ELR (cell line): ENCODE measurements at regions not wholly inside any gene's neighbourhood (a gene's known extent, or its start where the extent isn't known, plus 50 kb on each side); places are given as distances from the start of the nearest gene placed in this dataset.

Source experiments
- DNase-seq: peaks from one replicate; pipeline ENCODE4 v3.0.0-alpha.2; 2015; ENCODE audit warnings: low read depth

DNA sequence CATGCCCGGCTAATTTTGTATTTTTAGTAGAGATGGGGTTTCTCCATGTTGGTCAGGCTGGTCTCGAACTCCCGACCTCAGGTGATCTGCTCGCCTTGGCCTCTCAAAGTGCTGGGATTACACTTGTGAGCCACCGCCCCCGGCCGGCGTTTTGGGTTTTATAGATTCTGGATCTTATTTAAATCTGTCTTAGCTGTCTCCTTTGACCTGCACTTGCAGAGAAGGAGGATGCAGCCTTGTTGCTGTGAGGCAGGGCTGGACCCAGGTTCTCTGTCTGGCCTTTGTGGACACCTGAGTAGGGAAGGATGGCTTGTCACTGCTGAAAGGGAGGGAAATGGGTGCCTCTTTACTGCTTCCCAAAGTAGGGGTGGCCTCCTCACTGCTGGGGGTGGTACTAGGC, 83.0 kb upstream of the HS6ST1 start:
- no peak for DNase-seq

DNA sequence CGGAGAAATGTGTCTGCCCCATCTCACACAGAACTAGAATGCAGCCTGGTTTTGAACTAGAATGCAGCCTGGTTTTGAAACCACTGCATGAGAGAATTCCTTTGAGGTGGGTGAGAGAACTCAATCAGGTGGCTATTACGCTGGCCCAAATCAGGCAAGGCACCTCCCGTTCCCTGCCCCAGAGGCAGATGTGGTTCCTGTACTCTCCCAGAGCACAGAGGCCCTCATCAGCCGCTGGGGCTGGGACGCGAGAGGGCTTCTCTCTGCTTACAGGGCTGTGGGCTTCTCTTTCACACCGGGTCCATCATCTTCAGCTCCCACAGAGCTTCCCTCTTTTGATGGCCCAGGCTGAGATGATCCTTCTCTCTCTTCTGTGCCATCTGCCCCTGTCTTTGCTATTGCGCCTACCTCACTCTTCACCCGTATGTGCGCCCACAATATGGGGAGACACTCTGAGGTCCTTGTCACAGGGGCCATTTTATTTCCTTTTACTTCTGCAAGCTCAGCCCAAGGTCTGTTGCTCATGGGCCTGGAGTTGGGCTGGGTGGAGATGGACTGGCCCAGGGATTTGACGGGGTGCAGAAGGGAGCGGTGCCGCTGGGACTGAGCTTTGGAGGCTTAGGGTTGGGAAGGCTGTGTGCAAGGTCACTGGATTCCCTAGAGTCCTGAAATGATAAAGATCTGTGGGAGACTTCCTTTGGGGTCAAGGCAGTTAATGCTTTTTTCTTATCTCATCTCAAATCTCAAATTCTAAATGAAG, 84.4 kb upstream of the HS6ST1 start:
- no peak for DNase-seq

DNA sequence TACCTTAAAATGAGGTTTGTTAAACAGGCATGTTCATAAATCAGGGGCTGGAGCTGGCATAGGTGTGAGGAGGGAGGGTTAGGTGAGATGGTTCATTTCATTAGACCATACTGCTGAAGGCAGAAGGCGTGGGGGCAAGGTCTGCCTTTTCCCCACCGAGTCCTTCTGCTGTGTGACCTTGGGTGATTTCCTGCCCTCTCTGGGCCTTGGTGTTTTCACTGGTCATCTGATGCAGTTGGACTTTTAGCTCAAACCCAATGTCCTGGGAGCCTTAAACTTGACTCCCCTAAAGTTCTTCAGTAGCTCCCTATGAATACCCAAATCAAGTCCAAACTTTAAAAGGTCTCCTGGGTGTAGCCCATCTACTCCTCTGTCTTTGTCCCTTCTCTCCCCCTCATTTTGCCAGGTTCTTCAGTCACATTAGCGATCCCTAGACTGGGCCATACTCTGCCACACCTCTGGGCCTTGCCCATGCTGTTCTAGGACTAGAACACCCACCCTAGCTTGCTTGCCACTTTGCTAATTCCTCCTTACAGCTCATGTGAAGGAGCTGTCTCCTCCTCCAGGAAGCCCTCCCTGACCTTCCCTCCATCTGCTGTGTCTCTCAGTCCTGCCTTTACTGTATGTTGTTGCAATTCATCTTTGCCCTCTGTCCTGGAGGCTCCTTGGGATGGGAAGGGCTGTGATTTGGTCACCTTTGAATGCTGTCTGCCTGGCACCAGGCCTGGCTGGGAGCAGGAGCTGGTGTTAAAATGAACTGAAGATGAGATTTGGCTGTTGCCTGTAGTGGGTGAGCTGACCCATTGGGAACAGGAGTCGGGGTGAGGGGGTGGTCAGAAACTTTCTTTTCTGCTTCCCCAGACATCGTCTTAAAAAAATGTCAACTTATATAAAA, 85.4 kb upstream of the HS6ST1 start:
- no peak for DNase-seq

DNA sequence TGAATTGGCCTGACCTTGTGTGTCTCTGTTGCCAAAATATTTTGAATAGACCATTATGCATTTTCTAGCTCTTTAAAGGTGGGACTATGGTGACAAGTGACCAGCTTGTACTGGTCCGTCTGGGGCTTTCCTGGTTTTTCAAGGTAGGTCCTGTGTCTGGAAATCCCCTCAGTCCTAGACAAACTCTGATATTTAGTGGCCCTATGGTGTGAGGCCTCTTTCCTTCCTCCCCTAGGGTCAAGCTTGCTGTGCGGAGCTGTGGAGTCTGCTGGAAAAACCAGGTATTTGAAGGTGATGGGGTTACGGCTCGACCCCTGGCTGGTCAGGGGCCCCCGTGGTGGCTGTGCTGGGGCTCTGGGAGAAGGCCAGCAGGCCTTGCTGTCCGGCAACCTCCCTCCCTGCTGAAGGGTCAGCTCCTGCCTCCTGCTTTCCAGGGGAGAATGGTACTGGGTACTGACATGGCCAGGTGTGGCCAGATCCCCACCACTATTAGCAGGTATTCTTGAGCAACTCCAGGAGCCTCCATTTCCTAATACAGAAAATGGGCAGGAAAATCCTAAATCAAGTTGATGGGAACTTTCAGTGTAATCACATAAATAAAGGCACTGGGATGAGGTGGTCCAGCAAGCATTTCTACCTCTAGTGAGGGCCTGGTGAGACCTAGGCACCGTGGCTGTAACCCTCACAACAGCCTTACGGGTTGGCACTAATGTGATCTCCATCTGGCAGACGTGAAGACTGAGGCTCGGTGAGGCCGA, 86.2 kb upstream of the HS6ST1 start:
- no peak for DNase-seq

DNA sequence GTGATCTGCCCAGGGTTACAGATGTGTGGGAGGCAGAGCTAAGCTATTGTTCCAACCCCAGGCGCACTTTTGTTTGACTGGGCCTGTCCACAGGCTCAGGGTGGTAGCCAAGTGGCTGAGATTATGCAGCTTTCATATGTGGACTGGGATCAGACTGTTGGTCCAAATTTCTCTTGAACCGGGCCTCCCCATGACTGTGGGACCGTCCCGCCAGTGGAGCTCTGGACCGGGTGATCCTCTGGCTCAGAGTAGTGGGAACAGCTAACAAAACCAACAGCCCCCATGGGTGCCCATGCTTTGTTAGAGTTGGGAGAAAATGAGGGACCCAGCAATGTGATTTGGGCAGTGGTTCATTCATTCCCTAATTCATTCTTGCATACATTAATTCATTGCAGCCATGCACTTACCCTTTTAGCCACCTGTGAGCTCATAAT, 86.8 kb upstream of the HS6ST1 start:
- DNase-seq, result no peak

DNA sequence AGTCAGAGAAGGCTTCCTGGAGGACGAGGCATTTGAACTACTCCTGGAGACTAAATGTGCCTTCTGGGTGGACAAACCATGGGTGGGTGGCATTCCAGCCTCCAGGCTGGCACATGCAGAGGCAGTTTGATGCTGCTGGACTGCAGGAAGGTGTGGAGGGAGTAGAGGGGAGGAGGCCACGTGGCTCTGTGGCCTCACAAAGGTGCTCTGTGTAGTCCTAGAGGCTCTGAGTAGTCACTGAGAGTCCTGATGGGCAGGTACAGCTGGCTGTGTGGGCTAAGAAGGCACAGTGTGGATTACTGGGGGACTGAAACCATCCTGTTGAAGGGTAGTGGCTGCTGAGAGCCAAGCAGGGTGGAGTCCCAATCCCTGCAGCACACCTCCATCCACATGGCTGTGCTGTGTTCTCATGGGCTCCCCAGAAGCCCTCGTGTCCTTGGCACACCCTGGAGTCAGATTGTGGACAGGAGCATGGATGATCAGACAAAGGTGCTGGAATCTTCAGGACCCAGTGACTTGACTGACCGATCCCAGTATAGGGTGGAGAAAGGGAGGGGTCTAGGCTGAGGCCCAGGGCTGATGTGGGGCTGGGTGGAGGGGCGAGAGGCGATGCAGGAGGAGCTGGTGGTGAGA, 87.4 kb upstream of the HS6ST1 start:
- DNase-seq, result no peak

DNA sequence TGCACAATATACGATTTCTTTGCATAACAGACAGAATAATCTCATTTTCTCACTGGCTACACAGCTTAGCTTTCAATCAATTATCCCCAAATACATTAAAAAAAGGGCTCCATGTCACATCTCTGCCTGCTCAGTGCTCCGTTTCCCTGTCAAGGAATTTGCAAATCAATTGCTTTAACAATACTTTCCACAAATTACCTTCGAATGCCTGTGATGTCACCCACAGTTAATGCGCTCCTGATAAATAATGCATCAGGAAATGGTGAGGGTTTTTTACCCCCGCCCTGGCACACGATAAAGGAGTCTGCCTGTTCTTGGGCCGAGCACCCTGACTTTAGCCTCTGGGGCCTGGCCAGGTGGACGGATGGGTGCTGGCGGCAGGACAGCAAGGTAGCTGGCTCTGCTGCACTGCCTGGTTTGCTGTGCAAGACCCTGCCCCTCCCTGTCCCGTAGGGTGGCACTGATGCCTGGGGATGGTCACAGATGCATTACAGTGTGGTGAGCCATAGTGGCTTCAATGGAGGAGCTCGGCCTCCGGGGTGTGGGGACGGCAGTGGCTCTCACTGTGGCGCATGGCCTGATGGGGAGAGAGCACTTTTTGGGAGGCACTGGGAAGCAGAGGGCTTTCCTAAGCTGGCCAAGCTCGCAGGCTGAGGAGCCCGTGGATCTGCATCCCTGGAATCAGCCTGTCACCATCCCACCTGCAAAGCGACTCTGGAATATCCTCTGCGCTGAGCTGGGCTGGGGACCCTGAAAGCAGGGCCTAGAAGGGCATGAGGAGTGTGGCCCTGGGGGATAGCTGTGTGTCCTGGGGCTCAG, 88.3 kb upstream of the HS6ST1 start:
- no peak for DNase-seq

DNA sequence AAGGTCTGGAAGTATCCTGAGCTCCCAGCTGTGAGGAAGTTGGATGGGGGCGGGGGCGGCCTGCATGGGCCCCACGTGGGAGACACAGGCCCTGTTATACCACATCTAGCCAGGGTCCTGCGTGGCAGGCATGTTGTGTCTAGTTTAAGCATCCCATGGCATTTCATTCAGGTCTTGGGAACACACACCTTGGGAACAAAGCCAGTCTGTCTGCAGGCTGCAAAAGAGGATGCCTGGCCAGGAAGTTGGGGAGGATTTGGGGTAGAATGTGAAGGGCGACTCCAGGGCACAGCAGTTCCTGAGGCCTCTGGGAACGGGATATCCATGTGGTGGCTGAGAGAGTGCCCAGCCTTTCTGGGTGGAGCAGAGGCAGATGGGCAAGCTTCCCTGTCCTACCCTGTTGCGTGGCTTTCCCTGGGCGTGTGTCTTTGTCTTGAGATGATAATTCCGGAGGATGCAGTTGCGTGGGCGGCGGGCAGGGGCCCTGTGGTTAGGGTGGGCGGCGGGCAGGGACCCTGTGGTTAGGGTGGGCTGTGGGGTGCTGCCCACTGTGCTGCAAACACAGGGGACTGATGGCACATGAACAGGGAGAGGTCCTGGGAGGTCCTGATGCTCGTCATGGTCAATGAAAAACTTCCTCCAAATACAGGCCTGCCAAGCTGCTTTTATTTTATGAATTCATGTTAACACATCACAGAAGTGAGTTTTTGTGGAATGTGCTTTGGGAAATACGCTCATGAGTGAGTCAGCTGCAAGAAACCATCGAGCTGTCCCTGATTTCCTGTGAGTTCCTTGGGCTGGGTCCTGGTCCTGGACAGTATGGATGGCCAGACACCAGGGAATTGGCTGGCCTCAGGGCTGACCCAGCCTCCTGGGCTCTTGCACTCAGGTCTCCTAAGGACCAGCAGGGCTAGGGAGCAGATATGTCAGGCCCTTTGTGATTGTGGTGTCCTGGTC, 90.0 kb upstream of the HS6ST1 start:
- DNase-seq, result peak; percentile 78

DNA sequence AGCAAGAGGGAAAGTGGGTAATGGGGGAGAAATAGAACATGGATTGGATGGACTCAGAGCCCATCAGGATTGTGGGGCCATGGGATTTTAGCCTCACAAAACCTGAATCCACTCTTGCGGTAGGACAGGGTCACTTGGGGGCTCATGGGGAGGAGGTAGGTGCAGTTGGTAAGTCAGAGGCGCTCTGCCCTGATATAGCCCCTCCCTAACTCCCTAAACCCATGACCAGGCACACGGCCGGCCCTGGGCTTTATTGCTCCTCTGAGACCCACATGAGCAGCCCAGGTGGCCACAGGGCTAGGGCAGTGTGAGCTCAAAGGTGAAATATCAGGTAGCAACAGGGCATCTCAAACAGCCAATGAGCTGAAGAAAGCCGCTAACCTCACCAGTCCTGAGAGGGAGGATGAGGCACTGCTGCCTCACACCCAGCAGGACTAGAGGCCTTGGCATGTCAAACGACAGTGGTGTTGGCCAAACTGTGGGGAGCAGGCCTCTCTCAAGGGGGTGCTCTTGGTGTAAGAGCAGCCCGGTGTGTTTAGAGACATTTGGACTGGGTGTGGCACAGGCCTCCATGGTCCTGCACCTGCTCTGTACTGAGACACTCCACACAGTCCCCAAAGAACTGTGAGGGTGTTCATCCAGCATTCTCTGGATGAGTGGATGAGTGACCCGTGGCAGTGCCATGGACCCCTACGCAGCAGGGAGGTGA, 90.8 kb upstream of the HS6ST1 start:
- no peak for DNase-seq

DNA sequence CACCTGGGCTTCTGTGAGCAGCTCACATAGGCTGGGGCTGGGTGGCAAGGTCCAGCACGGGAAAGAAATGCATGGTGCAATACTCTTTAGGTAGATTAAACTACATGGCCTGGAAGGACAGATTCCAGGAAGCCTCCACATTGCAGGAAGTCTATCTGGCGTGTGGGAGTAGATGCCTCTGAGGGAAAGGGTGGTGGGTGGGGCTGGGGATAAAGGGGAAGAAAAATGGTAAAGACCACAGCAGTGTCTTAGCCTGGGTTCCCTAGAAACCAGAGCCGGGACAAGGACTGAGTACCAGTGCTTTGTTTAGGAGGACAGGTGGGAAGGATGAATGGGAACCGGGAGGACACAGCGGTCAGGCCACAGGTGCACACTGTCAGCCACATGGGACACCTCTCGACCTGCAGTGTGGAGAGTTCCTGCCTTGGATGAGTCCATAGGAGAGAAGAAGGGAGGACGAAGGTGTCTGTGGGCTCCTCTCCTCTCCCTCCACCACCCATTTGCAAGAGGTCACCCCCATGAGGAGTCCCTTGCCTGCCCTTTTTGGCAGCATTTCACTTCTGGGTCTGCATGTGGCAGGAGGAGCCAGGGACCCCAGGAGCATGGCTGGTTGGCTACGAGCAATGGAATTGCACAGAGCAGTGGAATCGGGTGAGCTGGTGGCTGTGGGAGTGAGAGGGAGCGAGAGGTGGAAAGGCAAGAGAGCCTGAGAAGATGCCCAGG, 91.5 kb upstream of the HS6ST1 start:
- DNase-seq, result no peak

DNA sequence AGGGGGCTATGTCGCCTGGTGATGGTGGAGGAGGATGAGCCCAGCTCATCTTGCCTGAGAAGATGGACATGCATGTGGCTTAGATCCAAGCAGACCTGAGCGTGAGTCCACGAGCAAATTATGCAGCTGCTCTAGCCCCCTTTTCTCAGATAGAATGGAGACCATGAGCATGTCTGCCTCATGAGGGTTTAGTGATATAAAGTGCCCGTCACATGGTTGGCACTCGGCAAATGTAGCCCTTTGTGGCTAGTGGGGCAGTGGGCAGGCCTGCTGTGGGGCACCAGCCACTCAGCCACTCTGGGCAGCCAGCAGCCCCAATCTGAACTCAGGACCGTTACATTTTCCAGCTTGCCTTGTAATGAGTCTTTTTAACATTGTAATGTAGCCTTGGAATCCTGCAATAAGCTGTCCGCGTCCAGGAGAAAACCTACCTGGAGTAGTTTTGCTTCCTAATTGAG, 92.1 kb upstream of the HS6ST1 start:
- no peak for DNase-seq

DNA sequence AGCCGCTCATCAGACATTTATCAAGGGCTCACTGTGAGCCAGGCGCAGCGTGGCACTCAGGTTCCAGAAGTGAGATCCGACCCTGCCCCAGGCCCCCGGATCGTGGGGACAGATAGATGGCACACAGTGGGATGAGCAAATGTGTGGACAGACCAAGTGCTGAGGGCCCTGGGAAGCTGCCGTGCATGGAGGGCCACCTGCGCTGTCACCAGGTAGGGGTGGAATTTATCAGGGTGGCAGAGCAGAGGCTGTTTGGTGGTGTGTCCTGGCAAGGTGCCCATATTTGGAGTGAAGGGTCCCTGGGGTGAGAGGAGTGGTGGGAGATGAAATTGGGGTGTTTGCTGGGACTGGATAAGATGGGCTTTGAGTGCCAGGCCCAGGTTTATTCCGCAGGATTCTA, 92.8 kb upstream of the HS6ST1 start:
- DNase-seq, result no peak

DNA sequence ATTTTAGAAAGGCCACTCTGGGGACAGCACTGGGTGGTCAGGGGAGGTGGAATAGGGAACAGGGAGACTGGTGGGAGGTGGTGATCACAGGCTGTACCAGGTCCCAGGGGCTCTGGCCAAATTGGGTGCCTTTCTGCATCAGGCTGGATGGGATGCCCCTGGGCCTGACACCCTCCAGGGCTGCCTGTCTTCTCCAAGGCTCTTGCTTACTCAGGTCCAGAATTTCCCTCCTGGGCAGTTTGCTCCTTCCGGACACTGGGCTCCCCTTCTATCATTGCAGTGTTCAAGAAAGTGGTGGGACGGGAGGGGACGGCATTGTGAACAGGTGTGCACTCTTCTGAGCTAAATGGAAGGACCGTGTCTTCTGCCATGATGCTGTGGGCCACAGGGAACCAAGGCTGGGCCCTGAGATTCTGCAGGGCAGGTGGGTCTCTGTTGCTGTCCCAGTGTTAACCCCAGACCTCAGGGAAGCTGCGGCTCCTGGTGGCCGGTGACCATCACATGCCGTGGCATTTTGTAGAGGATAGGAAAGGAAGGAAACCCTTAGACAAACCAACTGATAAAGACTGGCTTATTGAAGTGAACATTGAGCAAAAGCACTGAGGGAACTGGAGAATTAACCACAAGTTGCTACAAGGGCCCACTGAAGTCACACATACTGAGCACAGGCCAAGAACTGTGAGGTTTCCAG, 93.7 kb upstream of the HS6ST1 start:
- no peak for DNase-seq

DNA sequence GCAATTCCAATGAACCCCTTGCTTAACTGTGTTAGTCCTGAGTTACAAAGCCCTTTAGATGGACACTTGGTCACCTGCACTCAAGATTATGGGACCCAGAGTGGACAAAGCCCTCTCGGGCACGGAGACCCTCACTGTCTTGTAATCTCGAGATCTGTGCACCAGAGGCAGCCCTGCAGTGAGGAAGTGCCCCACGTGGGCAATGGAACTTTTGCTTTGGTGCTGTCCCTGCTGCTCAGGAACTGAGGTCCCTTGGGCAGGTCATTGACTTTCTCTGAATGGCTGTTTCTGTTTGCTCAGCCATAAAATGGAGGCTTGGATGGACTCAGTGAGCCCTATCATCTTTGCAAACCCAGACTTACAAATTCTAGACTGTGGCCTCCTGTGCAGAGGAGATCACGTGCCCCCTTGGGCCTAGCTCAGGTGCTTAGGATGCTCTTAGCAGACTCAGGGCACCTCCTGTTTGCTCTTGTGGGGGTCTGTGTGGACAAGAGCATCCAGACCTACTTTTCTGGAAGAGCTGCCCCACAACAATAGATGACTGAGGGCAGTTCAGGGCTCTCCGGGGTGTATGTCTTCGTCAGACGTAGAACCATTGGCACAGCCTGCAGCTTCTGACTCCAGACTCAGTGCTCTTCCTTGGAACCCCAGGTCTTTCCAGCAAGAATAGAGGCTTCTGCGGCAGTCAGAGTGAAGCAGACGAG, 94.5 kb upstream of the HS6ST1 start:
- no peak for DNase-seq

DNA sequence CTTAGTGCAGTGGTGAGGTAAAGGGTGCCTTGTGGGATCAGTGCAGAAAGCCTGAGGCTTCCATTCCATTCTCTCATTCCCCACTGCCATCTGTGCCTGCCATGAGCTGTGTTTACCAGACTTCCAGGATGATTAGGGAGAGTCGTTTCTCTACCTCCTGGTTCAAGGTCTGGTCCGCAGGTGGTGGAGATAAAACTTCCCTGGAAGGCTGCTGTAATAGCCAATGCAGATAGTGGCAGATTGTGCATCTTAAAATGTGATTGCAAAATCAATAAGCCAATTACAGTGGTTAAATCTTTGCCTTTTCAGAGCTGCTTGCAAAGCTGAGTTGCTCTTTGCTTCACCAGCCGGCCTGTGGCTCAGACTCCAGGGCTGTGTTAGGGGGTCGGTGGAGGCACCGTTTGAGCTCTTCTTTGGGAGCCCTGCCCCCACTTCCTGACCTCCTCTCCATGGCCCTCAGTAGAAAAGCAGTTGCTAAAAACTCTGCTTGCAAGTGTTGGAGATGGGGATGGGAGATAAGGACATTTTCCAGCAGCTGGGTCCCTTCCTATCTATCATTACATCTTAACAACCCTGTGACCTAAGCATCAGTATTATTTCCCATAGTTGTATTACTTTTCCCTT, 95.2 kb upstream of the HS6ST1 start:
- DNase-seq, result no peak

DNA sequence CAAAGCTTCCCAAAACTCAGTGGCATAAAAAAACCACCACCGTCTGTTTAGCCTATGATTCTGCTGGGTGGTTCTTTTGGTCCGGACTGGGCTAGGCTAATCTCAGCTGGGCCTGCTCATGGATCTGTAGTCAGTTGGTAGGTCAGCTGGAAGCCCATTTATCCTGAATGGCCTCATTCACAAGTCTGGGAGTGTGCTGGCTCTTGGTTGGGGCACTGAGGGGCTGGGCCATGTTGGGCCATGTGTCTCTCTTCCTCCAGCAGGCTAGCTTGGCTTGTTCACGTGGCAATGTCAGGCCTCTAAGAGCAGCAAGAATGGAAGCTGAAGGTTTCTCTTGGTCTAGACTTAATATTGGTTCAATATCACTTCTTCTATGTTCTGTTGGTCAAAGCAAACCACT, 95.7 kb upstream of the HS6ST1 start:
- no peak for DNase-seq
